ENCODE measurements at regions not wholly inside any gene's neighbourhood (a gene's known extent, or its start where the extent isn't known, plus 50 kb on each side); places are given as distances from the start of the nearest gene placed in this dataset.
"Not testable (repeated sequence)": the region's sequence is repeated elsewhere in the genome, so short reads cannot be mapped to it uniquely, and the experiment has no call there.

GRCh38 chr1:214095896-214096295, 108.1 kb downstream of the PROX1 start:
- not testable (repeated sequence) for DNase-seq

- DNase-seq, result no peak
Observed at GRCh38 chr1:214101246-214101645, 113.5 kb downstream of the PROX1 start.

GRCh38 chr1:214101828-214102227, 114.1 kb downstream of the PROX1 start:
- no peak for DNase-seq

GRCh38 chr1:214102907-214103306, 115.1 kb downstream of the PROX1 start:
- DNase-seq, result no peak

- no peak for DNase-seq
Observed at GRCh38 chr1:214103778-214104177, 116.0 kb downstream of the PROX1 start.

- no peak for DNase-seq
Observed at GRCh38 chr1:214106375-214106774, 118.6 kb downstream of the PROX1 start.

GRCh38 chr1:214107322-214108096, 119.7 kb downstream of the PROX1 start:
- no peak for DNase-seq

- no peak for DNase-seq
Observed at GRCh38 chr1:214108097-214108446, 120.3 kb downstream of the PROX1 start.

GRCh38 chr1:214111796-214112195, 124.0 kb downstream of the PROX1 start:
- DNase-seq, result no peak

GRCh38 chr1:214116258-214116657, 128.5 kb downstream of the PROX1 start:
- no peak for DNase-seq

- DNase-seq, result no peak
Observed at GRCh38 chr1:214117780-214118179, 130.0 kb downstream of the PROX1 start.

GRCh38 chr1:214120191-214120590, 132.4 kb downstream of the PROX1 start:
- no peak for DNase-seq

GRCh38 chr1:214120951-214121350, 133.2 kb downstream of the PROX1 start:
- peak in 2 of 3 experiments; percentile 20 to 25 for DNase-seq

GRCh38 chr1:214122110-214122509, 134.3 kb downstream of the PROX1 start:
- DNase-seq, result no peak

GRCh38 chr1:214123061-214123784, 135.4 kb downstream of the PROX1 start:
- peak; percentile 66 to 92 (median 69) for DNase-seq

GRCh38 chr1:214124281-214124805, 136.6 kb downstream of the PROX1 start:
- peak in 1 of 3 experiments; percentile 15 for DNase-seq

GRCh38 chr1:214124915-214125314, 137.1 kb downstream of the PROX1 start:
- DNase-seq, result peak in 2 of 3 experiments; percentile 27 to 68

- DNase-seq, result no peak
Observed at GRCh38 chr1:214125819-214126218, 138.0 kb downstream of the PROX1 start.

GRCh38 chr1:214126697-214127146, 138.9 kb downstream of the PROX1 start:
- no peak for DNase-seq

GRCh38 chr1:214127705-214128104, 139.9 kb downstream of the PROX1 start:
- no peak for DNase-seq

- DNase-seq, result no peak
Observed at GRCh38 chr1:214135886-214136285, 145.1 kb upstream of the SMYD2 start.

- no peak for DNase-seq
Observed at GRCh38 chr1:214136324-214136919, 144.5 kb upstream of the SMYD2 start.

- no peak for DNase-seq
Observed at GRCh38 chr1:214141486-214141885, 139.5 kb upstream of the SMYD2 start.

All from NCI-H1417 (cell line).